AG09309 (cell line): ENCODE measurements at regions not wholly inside any gene's neighbourhood (a gene's known extent, or its start where the extent isn't known, plus 50 kb on each side); places are given as distances from the start of the nearest gene placed in this dataset.

Experiments
- DNase-seq: peaks from one replicate; pipeline ENCODE4 v3.0.0-alpha.2; 2010; ENCODE audit warnings: low read depth
- H3K4me3 ChIP-seq: 2 replicates; pipeline ENCODE4 v1.5.1; 2011; ENCODE audit warnings: mild to moderate bottlenecking, low read depth, low read length, moderate library complexity; ENCODE audit not compliant: control insufficient read depth
- TF ChIP-seq, protein P1 (sequence below): IDR thresholded peaks from 2 replicates; pipeline ENCODE4 v1.5.1; 2011; ENCODE audit warnings: mild to moderate bottlenecking, low read depth, low read length, inconsistent platforms; ENCODE audit not compliant: insufficient read depth, control insufficient read depth; ENCODE audit errors: missing control alignments

DNA sequence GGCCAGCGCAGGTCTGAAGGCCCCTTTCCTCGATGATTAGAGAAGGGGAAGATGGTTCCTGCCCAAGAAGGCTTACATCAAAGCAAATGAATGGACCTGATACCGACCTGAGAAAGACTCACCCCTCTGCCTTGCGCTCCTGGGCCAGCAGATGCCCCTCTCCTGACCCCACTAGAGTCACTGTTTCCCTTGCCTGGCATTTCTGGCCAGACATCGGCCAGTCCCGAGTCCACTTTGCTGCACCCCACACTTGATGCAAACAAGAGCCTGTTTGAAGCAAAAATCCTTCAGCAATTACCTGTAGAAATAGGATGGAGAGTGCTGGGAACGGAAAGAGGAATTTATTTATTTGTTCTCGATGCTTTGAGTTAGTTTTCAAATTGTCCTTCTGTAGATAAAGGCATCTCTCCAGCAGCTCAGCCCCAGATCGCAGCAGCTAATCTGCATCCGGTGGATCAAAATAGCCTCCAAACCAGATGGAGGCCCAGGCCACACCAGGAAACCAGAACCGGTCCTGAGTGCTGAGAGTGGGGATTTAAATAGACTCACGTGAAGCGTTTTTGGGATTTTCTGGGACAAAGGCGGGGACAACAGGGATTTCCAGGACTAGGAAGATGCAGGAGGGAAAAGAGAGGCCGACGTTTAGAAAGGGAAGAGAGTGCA is 148.6 kb downstream of the TRIM29 start:
- TF ChIP-seq, protein P1, sequence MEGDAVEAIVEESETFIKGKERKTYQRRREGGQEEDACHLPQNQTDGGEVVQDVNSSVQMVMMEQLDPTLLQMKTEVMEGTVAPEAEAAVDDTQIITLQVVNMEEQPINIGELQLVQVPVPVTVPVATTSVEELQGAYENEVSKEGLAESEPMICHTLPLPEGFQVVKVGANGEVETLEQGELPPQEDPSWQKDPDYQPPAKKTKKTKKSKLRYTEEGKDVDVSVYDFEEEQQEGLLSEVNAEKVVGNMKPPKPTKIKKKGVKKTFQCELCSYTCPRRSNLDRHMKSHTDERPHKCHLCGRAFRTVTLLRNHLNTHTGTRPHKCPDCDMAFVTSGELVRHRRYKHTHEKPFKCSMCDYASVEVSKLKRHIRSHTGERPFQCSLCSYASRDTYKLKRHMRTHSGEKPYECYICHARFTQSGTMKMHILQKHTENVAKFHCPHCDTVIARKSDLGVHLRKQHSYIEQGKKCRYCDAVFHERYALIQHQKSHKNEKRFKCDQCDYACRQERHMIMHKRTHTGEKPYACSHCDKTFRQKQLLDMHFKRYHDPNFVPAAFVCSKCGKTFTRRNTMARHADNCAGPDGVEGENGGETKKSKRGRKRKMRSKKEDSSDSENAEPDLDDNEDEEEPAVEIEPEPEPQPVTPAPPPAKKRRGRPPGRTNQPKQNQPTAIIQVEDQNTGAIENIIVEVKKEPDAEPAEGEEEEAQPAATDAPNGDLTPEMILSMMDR, result no peak
- H3K4me3 ChIP-seq, result no peak overlapping the region
- no peak for DNase-seq

GRCh38 chr11:119985551-119985950 is 152.4 kb downstream of the TRIM29 start:
- no peak overlapping the region for H3K4me3 ChIP-seq
- no peak for DNase-seq
- TF ChIP-seq, protein P1, result no peak

- TF ChIP-seq, protein P1, result no peak
- no peak overlapping the region for H3K4me3 ChIP-seq
- DNase-seq, result no peak
Measured at GRCh38 chr11:119983816-119984215, 154.1 kb downstream of the TRIM29 start.

GRCh38 chr11:119983240-119983732 is 154.6 kb downstream of the TRIM29 start:
- no peak for DNase-seq
- TF ChIP-seq, protein P1, result no peak
- H3K4me3 ChIP-seq, result no peak overlapping the region

DNA sequence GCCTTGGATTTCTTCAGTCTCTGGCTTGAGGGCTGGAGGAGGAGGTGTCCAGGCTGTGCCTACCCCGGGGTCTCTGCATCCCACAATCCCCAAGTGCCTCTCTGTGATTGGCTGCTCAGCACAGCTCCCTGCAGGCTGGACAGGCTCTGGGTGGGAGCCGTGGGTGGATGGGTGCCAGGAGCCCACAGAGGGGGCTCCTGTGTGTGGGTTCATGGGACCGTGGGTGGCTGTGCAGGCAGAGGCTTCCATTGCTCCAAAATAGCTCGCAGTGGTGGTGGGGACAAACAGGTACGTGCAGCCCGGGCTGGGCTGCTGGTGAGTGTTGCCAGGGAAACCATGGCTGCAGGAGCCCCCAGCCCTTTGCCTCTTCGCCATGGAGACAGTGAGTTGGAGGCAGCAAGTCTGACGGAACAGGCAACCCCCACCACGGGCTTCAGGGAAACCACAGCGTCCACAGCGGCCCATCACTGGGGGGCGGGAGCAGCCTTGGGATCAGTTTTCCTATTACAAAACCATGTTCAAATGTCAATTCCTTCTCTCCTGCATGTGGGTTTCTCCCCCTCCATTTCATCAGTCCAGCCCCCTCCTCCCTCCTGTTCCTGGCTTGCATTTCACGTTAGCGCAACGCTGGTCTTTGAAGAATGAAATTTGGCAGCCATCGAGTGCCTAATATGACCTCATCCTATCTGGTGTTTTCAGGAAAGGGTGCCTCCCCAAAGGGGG is 155.2 kb downstream of the TRIM29 start:
- DNase-seq, result no peak
- TF ChIP-seq, protein P1, result no peak
- H3K4me3 ChIP-seq, result no peak overlapping the region

GRCh38 chr11:119980431-119980830 is 157.5 kb downstream of the TRIM29 start:
- no peak overlapping the region for H3K4me3 ChIP-seq
- TF ChIP-seq, protein P1, result no peak
- no peak for DNase-seq
